ENCODE measurements at regions not wholly inside any gene's neighbourhood (a gene's known extent, or its start where the extent isn't known, plus 50 kb on each side); places are given as distances from the start of the nearest gene placed in this dataset.

DNA sequence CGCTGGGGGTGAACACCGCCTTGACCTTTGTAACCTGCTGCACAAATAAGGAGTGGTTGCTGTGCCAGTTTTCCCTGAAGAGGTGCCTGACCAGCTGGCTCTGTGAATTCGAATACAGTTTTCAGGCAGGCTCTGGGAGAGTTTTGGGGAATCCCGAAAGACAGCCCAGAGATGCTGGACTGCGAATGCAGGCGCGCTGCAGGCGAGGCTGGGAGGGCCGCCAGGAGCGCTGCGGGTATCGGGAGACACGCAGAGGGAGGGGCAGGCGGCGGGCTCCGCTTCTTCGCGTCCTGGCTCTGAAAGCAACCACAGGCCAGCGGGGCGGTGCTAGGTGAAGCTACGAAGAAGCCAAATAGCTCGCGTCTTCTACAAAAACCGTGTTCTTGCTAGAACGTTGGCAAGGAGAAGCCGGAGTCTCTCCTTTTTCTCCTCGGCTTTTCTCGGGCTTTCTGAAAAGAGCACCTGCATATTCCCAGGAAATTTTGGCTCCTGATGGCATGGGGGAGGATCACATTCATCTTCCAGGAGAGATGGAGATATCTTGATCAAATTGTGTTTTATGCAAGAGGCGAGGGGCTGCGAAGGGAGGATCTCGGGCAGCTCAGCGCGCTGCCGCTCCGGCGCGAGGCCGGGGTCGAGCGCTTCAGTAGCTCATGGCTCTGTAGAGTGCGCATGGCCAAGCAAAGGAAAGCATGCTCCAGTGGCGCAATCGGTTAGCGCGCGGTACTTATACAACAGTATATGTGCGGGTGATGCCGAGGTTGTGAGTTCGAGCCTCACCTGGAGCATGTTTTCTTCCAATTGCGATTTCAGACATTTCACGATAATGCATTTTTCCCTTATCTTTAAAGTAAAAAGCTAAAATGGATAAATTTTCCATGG, 158.1 kb upstream of the ZNF184 start (continued):
- TF ChIP-seq HMG20A (CRISPR knock-in tag; IDR thresholded peaks at IDR 0.05; ENCODE audit: borderline replicate concordance): peak; percentile 52; the same call in 1 of the 2 replicates
- TF ChIP-seq FIP1L1 (IDR thresholded peaks at IDR 0.05; ENCODE audit: borderline replicate concordance, insufficient read depth, low read depth, low read length): no peak
- TF ChIP-seq, protein P1, sequence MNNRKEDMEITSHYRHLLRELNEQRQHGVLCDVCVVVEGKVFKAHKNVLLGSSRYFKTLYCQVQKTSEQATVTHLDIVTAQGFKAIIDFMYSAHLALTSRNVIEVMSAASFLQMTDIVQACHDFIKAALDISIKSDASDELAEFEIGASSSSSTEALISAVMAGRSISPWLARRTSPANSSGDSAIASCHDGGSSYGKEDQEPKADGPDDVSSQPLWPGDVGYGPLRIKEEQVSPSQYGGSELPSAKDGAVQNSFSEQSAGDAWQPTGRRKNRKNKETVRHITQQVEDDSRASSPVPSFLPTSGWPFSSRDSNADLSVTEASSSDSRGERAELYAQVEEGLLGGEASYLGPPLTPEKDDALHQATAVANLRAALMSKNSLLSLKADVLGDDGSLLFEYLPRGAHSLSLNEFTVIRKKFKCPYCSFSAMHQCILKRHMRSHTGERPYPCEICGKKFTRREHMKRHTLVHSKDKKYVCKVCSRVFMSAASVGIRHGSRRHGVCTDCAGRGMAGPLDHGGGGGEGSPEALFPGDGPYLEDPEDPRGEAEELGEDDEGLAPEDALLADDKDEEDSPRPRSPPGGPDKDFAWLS (CRISPR knock-in tag; IDR thresholded peaks at IDR 0.05; ENCODE audit: borderline replicate concordance): no peak
- no peak for TF ChIP-seq SRF (IDR thresholded peaks at IDR 0.05; ENCODE audit: low read depth, low read length)
- TF ChIP-seq, protein P2, sequence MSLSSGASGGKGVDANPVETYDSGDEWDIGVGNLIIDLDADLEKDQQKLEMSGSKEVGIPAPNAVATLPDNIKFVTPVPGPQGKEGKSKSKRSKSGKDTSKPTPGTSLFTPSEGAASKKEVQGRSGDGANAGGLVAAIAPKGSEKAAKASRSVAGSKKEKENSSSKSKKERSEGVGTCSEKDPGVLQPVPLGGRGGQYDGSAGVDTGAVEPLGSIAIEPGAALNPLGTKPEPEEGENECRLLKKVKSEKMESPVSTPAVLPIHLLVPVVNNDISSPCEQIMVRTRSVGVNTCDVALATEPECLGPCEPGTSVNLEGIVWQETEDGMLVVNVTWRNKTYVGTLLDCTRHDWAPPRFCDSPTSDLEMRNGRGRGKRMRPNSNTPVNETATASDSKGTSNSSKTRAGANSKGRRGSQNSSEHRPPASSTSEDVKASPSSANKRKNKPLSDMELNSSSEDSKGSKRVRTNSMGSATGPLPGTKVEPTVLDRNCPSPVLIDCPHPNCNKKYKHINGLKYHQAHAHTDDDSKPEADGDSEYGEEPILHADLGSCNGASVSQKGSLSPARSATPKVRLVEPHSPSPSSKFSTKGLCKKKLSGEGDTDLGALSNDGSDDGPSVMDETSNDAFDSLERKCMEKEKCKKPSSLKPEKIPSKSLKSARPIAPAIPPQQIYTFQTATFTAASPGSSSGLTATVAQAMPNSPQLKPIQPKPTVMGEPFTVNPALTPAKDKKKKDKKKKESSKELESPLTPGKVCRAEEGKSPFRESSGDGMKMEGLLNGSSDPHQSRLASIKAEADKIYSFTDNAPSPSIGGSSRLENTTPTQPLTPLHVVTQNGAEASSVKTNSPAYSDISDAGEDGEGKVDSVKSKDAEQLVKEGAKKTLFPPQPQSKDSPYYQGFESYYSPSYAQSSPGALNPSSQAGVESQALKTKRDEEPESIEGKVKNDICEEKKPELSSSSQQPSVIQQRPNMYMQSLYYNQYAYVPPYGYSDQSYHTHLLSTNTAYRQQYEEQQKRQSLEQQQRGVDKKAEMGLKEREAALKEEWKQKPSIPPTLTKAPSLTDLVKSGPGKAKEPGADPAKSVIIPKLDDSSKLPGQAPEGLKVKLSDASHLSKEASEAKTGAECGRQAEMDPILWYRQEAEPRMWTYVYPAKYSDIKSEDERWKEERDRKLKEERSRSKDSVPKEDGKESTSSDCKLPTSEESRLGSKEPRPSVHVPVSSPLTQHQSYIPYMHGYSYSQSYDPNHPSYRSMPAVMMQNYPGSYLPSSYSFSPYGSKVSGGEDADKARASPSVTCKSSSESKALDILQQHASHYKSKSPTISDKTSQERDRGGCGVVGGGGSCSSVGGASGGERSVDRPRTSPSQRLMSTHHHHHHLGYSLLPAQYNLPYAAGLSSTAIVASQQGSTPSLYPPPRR (CRISPR knock-in tag; IDR thresholded peaks at IDR 0.05; ENCODE audit: borderline replicate concordance): peak; percentile 51; the same call in 1 of the 2 replicates
- TF ChIP-seq PCBP1 (IDR thresholded peaks at IDR 0.05; ENCODE audit: borderline replicate concordance, low read depth, low read length): no peak
- TF ChIP-seq HNRNPLL (IDR thresholded peaks at IDR 0.05; ENCODE audit: low read depth, low read length, poor library complexity, severe bottlenecking): peak; percentile 92
- peak; percentile 89 for TF ChIP-seq ARHGAP35 (CRISPR knock-in tag; IDR thresholded peaks at IDR 0.05; ENCODE audit: borderline replicate concordance)
- no peak for TF ChIP-seq AGO2 (optimal IDR thresholded peaks at IDR 0.05; ENCODE audit: low read depth, low read length)
- TF ChIP-seq ZNF792 (CRISPR knock-in tag; IDR thresholded peaks at IDR 0.05): peak; percentile 93; the same call in 1 of the 2 replicates
- TF ChIP-seq SETDB1 (CRISPR knock-in tag; IDR thresholded peaks at IDR 0.05; ENCODE audit: borderline replicate concordance): no peak
- TF ChIP-seq ZSCAN9 (CRISPR knock-in tag; IDR thresholded peaks at IDR 0.05; ENCODE audit: borderline replicate concordance): peak; percentile 97
- TF ChIP-seq, protein P3, sequence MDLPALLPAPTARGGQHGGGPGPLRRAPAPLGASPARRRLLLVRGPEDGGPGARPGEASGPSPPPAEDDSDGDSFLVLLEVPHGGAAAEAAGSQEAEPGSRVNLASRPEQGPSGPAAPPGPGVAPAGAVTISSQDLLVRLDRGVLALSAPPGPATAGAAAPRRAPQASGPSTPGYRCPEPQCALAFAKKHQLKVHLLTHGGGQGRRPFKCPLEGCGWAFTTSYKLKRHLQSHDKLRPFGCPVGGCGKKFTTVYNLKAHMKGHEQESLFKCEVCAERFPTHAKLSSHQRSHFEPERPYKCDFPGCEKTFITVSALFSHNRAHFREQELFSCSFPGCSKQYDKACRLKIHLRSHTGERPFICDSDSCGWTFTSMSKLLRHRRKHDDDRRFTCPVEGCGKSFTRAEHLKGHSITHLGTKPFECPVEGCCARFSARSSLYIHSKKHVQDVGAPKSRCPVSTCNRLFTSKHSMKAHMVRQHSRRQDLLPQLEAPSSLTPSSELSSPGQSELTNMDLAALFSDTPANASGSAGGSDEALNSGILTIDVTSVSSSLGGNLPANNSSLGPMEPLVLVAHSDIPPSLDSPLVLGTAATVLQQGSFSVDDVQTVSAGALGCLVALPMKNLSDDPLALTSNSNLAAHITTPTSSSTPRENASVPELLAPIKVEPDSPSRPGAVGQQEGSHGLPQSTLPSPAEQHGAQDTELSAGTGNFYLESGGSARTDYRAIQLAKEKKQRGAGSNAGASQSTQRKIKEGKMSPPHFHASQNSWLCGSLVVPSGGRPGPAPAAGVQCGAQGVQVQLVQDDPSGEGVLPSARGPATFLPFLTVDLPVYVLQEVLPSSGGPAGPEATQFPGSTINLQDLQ (CRISPR knock-in tag; IDR thresholded peaks at IDR 0.05): no peak
- TF ChIP-seq, protein P4, sequence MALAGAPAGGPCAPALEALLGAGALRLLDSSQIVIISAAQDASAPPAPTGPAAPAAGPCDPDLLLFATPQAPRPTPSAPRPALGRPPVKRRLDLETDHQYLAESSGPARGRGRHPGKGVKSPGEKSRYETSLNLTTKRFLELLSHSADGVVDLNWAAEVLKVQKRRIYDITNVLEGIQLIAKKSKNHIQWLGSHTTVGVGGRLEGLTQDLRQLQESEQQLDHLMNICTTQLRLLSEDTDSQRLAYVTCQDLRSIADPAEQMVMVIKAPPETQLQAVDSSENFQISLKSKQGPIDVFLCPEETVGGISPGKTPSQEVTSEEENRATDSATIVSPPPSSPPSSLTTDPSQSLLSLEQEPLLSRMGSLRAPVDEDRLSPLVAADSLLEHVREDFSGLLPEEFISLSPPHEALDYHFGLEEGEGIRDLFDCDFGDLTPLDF (CRISPR knock-in tag; IDR thresholded peaks at IDR 0.05): no peak
- peak; percentile 86 for TF ChIP-seq GFI1 (CRISPR knock-in tag; IDR thresholded peaks at IDR 0.05; ENCODE audit: borderline replicate concordance)
- 0 out of 2 replicates have a peak, but pooled peaks have one; percentile 38 for TF ChIP-seq YEATS4 (CRISPR knock-in tag; IDR thresholded peaks at IDR 0.05; ENCODE audit: borderline replicate concordance)
- peak; percentile 93 for TF ChIP-seq NRL (CRISPR knock-in tag; IDR thresholded peaks at IDR 0.05; ENCODE audit: borderline replicate concordance)
- no peak for TF ChIP-seq TGIF2 (CRISPR knock-in tag; IDR thresholded peaks at IDR 0.05)

Data from HepG2 (cell line).